Activated T-cell treated with anti-CD3 and anti-CD28 coated beads, Interleukin-2, amount 50 U/mL, for 4 hours (primary cell): ENCODE measurements at regions not wholly inside any gene's neighbourhood (a gene's known extent, or its start where the extent isn't known, plus 50 kb on each side); places are given as distances from the start of the nearest gene placed in this dataset.
"Not testable (repeated sequence)": the region's sequence is repeated elsewhere in the genome, so short reads cannot be mapped to it uniquely, and the experiment has no call there.

Experiments
- ATAC-seq, 2 donors: fragments of 200-7000 bp; cut with Tn5 transposase; one replicate each; pipeline ENCODE4 v1.10.0; 2021
- DNase-seq: peaks from one replicate; pipeline ENCODE4 v3.0.0-alpha.2; 2020
- H3K27me3 Mint-ChIP-seq: one replicate; pipeline ENCODE4 v1.8.0; 2021; ENCODE audit warnings: low read depth, mixed read lengths
- H3K36me3 Mint-ChIP-seq: one replicate; pipeline ENCODE4 v1.8.0; 2022; ENCODE audit warnings: mixed read lengths; ENCODE audit not compliant: insufficient read depth
- H3K4me1 Mint-ChIP-seq: one replicate; pipeline ENCODE4 v1.8.0; 2021; ENCODE audit warnings: low read depth, mixed read lengths
- H3K4me3 Mint-ChIP-seq: one replicate; pipeline ENCODE4 v1.8.0; 2021; ENCODE audit warnings: mild to moderate bottlenecking, moderate library complexity, mixed read lengths
- H3K9me3 Mint-ChIP-seq: one replicate; pipeline ENCODE4 v1.8.0; 2021; ENCODE audit warnings: mixed read lengths

GRCh38 chr12:127941332-127941731 is 325.6 kb upstream of the TMEM132C start:
- Mint-ChIP-seq H3K4me1 (no peaks in the 10 kb centered on the region), H3K4me3 (no peak overlapping the region), H3K36me3 (no peaks in the 10 kb centered on the region), H3K9me3 (peaks cover 3% of the 10 kb centered on the region), H3K27me3 (no peaks in the 10 kb centered on the region)
- no peak for ATAC-seq
- DNase-seq, result no peak

- no peaks in the 10 kb centered on the region for H3K4me1 Mint-ChIP-seq
- H3K9me3 Mint-ChIP-seq, result peaks cover 6% of the 10 kb centered on the region
- H3K36me3 Mint-ChIP-seq, result no peaks in the 10 kb centered on the region
- no peak overlapping the region for H3K4me3 Mint-ChIP-seq
- no peak for ATAC-seq
- H3K27me3 Mint-ChIP-seq, result no peaks in the 10 kb centered on the region
- DNase-seq, result no peak
These were observed 324.0 kb upstream of the TMEM132C start for GRCh38 chr12:127942981-127943380.

- Mint-ChIP-seq H3K9me3 (peaks cover 6% of the 10 kb centered on the region), H3K4me1 (no peaks in the 10 kb centered on the region), H3K27me3 (no peaks in the 10 kb centered on the region), H3K4me3 (no peak overlapping the region), H3K36me3 (no peaks in the 10 kb centered on the region)
- DNase-seq (no peak), ATAC-seq (no peak)
These were observed 323.3 kb upstream of the TMEM132C start for GRCh38 chr12:127943481-127944210.

GRCh38 chr12:127944211-127944899 is 322.6 kb upstream of the TMEM132C start:
- H3K4me1 Mint-ChIP-seq, result no peaks in the 10 kb centered on the region
- no peaks in the 10 kb centered on the region for H3K36me3 Mint-ChIP-seq
- DNase-seq, result no peak
- peaks cover 3% of the 10 kb centered on the region for H3K9me3 Mint-ChIP-seq
- ATAC-seq, result no peak
- H3K27me3 Mint-ChIP-seq, result no peaks in the 10 kb centered on the region
- no peak overlapping the region for H3K4me3 Mint-ChIP-seq

- H3K4me1 Mint-ChIP-seq, result no peaks in the 10 kb centered on the region
- ATAC-seq (no peak), DNase-seq (no peak)
- no peaks in the 10 kb centered on the region for H3K27me3 Mint-ChIP-seq
- H3K36me3 Mint-ChIP-seq, result no peaks in the 10 kb centered on the region
- H3K9me3 Mint-ChIP-seq, result peaks cover 8% of the 10 kb centered on the region
- no peak overlapping the region for H3K4me3 Mint-ChIP-seq
These were observed 309.8 kb upstream of the TMEM132C start for GRCh38 chr12:127957001-127957660.

- no peaks in the 10 kb centered on the region for H3K27me3 Mint-ChIP-seq
- H3K36me3 Mint-ChIP-seq, result no peaks in the 10 kb centered on the region
- H3K4me3 Mint-ChIP-seq, result no peak overlapping the region
These were observed 304.7 kb upstream of the TMEM132C start for GRCh38 chr12:127962303-127962702.

GRCh38 chr12:127963933-127964332 is 303.0 kb upstream of the TMEM132C start:
- Mint-ChIP-seq H3K9me3 (peaks cover 24% of the 10 kb centered on the region), H3K36me3 (no peaks in the 10 kb centered on the region), H3K27me3 (no peaks in the 10 kb centered on the region), H3K4me1 (no peaks in the 10 kb centered on the region), H3K4me3 (no peak overlapping the region)
- DNase-seq, result no peak
- no peak for ATAC-seq

More at GRCh38 chr12:127962303-127962702, 304.7 kb upstream of the TMEM132C start:
- Mint-ChIP-seq H3K9me3 (peaks cover 17% of the 10 kb centered on the region), H3K4me1 (no peaks in the 10 kb centered on the region)
- ATAC-seq (no peak), DNase-seq (no peak)

- H3K9me3 Mint-ChIP-seq, result peaks cover 24% of the 10 kb centered on the region
- H3K27me3 Mint-ChIP-seq, result no peaks in the 10 kb centered on the region
- ATAC-seq, result no peak
- DNase-seq, result no peak
- H3K4me1 Mint-ChIP-seq, result no peaks in the 10 kb centered on the region
- no peak overlapping the region for H3K4me3 Mint-ChIP-seq
- H3K36me3 Mint-ChIP-seq, result no peaks in the 10 kb centered on the region
These were observed 302.3 kb upstream of the TMEM132C start for GRCh38 chr12:127964717-127965116.

GRCh38 chr12:127966331-127966730 is 300.6 kb upstream of the TMEM132C start:
- Mint-ChIP-seq H3K9me3 (peaks cover 24% of the 10 kb centered on the region), H3K4me3 (no peak overlapping the region), H3K36me3 (no peaks in the 10 kb centered on the region), H3K27me3 (no peaks in the 10 kb centered on the region), H3K4me1 (no peaks in the 10 kb centered on the region)
- no peak for ATAC-seq
- DNase-seq, result no peak

- Mint-ChIP-seq H3K4me3 (no peak overlapping the region), H3K9me3 (peaks cover 20% of the 10 kb centered on the region), H3K36me3 (no peaks in the 10 kb centered on the region)
These were observed 296.5 kb upstream of the TMEM132C start for GRCh38 chr12:127970491-127970890.

GRCh38 chr12:127980585-127980984 is 286.4 kb upstream of the TMEM132C start:
- no peak overlapping the region for H3K4me3 Mint-ChIP-seq
- no peak for ATAC-seq

More at GRCh38 chr12:127970491-127970890, 296.5 kb upstream of the TMEM132C start:
- DNase-seq, result no peak
- no peak for ATAC-seq
- Mint-ChIP-seq H3K27me3 (no peaks in the 10 kb centered on the region), H3K4me1 (no peaks in the 10 kb centered on the region)

GRCh38 chr12:127981875-127982274 is 285.1 kb upstream of the TMEM132C start:
- H3K4me3 Mint-ChIP-seq, result no peak overlapping the region
- H3K36me3 Mint-ChIP-seq, result no peaks in the 10 kb centered on the region
- ATAC-seq, result no peak
- H3K4me1 Mint-ChIP-seq, result no peaks in the 10 kb centered on the region
- no peaks in the 10 kb centered on the region for H3K27me3 Mint-ChIP-seq
- H3K9me3 Mint-ChIP-seq, result peaks cover 10% of the 10 kb centered on the region
- no peak for DNase-seq

More at GRCh38 chr12:127980585-127980984, 286.4 kb upstream of the TMEM132C start:
- no peaks in the 10 kb centered on the region for H3K4me1 Mint-ChIP-seq
- DNase-seq, result no peak
- no peaks in the 10 kb centered on the region for H3K27me3 Mint-ChIP-seq
- H3K9me3 Mint-ChIP-seq, result peaks cover 20% of the 10 kb centered on the region
- no peaks in the 10 kb centered on the region for H3K36me3 Mint-ChIP-seq

GRCh38 chr12:127983213-127983791 is 283.7 kb upstream of the TMEM132C start:
- H3K27me3 Mint-ChIP-seq, H3K36me3 Mint-ChIP-seq, H3K9me3 Mint-ChIP-seq, H3K4me1 Mint-ChIP-seq, ATAC-seq, H3K4me3 Mint-ChIP-seq, DNase-seq: not testable (repeated sequence)

- ATAC-seq (no peak), DNase-seq (no peak)
- Mint-ChIP-seq H3K36me3 (no peaks in the 10 kb centered on the region), H3K4me3 (no peak overlapping the region), H3K27me3 (no peaks in the 10 kb centered on the region), H3K4me1 (no peaks in the 10 kb centered on the region), H3K9me3 (peaks cover 6% of the 10 kb centered on the region)
These were observed 282.4 kb upstream of the TMEM132C start for GRCh38 chr12:127984386-127985055.
